Activated T-helper 1 cell treated with anti-CD3 and anti-CD28 coated beads, Interleukin-2, amount 50 U/mL, for 16 hours (primary cell): ENCODE measurements at regions not wholly inside any gene's neighbourhood (a gene's known extent, or its start where the extent isn't known, plus 50 kb on each side); places are given as distances from the start of the nearest gene placed in this dataset.
A peak's percentile ranks its signal among the peaks of the same experiment; 100 is the strongest.

Experiments used
- DNase-seq, 2 donors: peaks; one replicate each; pipeline ENCODE4 v3.0.0-alpha.2; 2020; ENCODE audit warnings: low read depth in 1 of 2, low spot score in 1 of 2

DNA sequence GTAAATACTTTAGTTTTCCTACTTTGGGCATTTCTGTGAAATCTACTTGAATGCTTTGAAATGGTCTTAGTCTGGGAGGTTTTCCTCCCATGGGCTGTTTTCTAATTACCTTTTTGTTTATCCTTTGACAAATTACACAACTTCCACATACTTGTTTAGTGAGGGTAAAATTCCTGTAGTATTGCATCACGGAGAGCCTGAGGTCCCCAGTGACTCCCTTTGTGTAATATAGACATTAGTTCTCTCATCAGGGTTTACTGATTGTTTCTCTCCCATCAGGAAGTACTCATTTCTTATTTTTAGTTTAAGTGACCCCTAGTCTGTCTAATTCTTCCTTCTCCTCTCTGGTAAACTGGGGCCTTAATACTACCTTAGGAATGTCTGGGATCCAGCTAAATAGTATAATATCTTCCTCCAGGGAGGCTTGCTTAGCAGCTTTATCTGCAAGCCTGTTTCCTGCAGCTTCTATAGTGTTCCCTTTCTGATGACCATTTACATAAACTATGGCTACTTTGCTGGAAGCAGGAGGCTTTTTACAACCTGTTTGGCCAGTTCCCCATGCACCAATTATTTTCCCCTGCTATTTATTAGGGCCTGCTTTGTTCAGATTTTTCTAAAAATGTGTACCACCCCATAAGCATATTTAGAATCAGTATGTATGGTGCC, 87.2 kb upstream of the XCR1 start:
- no peak for DNase-seq

GRCh38 chr3:46113608-46114007, 86.3 kb upstream of the XCR1 start:
- DNase-seq, result no peak

DNA sequence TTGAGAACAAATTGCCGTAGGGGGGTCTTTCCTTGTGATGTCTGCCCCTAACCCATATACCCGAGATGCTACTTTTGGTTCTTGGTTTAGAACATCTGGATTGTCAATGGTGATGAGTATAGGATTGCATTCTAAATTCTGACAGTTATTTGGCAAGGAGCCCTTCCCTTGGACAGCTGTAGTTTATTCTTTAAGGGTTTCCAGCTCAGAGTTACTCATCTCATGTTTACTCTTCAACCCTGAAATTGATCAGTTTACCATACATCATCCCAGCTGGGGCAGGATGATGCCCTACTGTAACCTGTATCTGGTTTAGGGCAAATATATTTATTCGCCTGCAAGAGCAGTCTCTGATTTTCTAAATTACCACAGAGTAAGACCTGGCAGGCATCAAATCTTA, 85.7 kb upstream of the XCR1 start:
- no peak for DNase-seq

DNA sequence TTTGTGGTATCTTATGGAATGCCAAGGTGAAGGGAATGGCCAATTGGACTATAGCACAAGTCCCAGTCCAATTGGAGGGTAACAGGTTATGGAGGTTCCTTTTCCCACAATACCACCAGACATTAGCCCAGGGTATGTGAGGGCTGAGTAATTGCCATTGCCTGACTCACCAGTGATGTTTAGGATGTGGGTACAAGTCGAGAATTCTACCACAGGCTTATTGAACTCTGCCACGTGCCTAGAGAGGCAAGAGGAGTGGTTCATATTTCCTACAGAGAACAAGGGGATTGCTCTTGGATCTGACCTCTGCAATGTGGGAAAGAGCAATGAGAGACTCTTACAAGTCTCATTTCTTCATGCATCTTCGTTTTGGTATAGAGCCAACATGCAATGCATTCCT, 85.0 kb upstream of the XCR1 start:
- no peak for DNase-seq

DNA sequence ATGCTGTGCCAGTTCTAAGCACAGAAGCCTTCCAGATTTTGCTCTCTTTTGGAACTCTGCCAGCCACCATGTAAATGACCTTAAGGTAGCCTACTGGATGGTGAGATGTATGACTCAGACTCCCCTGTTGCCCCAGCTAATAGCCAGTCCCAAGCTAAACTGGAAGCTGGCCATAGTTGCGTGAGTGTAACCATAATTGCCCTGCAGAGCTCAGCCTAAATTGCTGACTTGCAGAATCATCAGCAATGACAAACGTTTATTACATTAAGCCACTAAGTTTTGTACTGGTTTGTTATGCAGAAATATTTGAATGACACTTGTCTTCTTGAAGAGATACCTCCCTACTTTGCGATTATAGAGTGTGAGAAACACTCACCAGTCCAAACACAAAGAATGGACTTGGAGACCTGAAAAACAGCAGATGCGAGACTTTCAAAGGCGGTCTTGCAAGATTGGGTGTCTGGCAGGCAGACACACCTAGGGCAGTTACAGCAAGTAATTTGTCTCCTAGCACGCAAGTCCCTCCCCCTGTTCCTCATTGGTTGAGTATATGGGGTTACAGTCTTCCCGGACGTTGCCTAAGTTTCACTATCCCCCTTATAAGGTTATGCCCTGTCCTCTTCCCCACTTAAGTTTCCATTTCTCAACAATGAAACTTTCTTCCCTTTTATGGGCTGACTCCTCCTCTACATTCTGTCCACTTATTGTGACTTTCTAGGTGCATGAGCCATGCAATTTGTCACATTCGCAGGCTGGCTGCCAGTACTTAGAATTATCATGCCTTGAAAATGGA, 83.6 kb upstream of the XCR1 start:
- no peak for DNase-seq

DNA sequence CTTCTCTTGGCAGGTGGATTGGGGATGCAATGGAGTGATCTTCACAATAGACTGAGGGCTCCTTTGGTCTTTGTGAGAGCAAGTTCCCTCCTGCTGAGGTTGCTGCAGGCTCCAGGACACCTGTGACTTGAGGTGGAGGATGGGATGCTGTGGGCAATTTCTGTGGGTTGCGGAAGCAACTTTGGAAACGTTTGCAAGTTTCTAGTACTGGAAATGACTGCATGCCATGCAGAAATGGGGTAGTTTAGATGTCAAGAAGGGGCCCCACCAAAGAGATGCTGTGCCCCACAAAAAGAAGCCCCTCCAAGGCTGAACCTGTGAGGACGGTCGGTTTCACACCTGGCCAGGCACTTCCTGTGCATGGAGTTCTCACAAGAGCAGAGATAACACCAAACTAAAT, 80.4 kb upstream of the XCR1 start:
- no peak for DNase-seq

DNA sequence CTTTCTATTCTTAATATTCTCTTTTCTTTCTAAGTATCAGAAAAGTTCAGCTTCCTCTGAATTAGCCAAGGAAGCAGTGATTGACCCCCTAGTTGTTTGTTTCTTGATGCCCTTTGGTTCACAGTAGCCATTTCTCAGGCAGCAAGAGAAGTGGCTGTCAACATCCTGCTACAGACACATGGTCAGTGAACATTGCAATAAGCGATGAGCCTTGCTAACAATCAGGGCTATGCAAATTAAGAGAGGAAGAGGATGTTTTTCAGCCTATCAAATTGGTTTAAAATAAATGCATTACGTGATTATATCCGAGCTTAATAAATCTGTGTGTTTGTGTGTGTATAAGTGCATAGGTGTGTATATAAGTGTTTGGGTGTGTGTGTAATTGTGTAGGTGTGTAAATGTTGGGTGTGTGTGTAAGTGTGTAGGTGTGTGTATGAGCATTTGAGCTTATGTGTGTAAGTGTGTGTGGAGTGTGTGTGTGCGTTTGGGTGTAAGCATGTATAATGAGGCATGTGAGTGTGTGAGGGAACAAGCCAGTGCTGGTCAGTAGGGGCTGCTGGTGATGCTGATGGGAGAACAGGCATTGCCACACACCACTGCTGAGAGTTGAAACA, 78.1 kb upstream of the XCR1 start:
- DNase-seq, result no peak

GRCh38 chr3:46104706-46105105, 77.4 kb upstream of the XCR1 start:
- no peak for DNase-seq

DNA sequence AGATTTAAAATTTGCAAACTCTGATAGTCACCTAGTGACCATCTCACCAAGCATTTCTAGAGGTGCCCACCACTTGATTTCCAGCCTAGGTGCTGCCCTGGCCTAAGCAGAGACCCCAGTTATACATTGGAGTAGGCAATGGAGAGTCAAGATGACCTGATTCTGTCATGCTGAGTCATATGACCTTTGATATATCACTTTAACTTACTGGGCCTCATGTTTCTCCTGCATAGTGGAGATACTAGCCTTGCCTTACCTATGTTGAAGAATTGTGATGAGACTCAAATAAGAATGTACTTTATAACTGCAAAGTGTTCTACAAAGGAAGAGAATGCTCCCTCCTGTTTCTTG, 75.5 kb upstream of the XCR1 start:
- no peak for DNase-seq

- no peak for DNase-seq
These were observed 74.9 kb upstream of the XCR1 start for GRCh38 chr3:46102059-46102779.

DNA sequence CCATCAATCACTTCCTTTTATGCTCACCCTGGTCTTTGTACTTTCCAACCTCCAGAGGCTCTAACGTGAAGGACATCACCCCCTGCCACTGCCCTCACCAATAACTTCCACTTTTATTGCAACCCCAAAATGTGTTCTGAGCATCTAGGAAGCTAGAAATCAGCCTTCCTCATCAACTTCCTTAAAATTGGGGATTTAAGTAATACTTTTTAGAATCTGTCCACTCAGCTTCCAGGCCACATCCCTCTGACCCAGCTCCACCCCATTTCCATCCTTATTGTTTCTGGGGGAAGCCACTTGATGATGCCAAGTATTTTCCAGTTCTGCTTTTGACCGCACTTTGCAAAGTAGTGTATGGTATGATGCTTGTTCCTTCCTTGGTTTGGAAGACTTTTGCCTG, 73.5 kb upstream of the XCR1 start:
- no peak for DNase-seq

GRCh38 chr3:46098319-46098761, 71.1 kb upstream of the XCR1 start:
- no peak for DNase-seq

- peak in 1 of 2 donors; percentile 9 for DNase-seq
These were observed 70.5 kb upstream of the XCR1 start for GRCh38 chr3:46097691-46098241.

DNA sequence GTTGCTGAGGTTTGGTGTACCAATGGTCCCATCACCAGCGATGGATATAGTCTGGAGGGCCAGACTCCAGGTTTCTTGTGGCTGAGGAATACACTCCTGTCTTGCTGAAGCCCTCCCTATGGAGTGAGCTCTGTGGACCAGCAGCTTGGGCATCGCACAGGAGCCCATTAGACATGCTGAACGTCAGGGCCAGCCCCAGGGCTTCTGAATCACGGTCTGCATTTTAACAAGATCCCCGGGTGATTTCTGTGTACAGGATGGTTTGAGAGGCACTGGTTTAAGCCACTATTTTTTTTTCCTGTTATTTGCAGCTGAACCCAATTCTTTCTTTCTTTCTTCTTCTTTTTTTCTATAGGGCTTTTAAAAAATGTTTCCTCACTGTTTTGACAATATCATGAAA, 69.5 kb upstream of the XCR1 start:
- DNase-seq, result no peak

GRCh38 chr3:46096336-46096735, 69.1 kb upstream of the XCR1 start:
- no peak for DNase-seq

DNA sequence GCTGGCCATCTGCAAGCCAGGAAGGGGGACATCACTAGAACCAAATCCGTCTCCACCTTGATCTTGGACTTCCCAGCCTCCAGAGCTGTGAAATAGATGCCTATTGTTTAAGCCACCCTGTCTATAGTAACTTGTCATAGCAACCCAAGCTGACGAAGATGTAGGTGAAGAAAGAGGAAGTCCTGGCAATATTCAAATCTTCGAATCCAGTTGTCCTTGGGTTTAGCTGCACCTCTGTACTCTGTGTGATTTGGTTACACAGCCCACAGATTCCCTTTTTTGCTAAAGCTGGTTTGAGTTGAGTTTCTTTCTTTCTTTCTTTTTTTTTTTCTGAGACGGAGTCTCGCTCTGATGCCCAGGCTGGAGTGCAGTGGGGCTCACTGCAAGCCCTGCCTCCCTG, 68.0 kb upstream of the XCR1 start:
- DNase-seq, result no peak

GRCh38 chr3:46094506-46094905, 67.2 kb upstream of the XCR1 start:
- DNase-seq, result no peak

DNA sequence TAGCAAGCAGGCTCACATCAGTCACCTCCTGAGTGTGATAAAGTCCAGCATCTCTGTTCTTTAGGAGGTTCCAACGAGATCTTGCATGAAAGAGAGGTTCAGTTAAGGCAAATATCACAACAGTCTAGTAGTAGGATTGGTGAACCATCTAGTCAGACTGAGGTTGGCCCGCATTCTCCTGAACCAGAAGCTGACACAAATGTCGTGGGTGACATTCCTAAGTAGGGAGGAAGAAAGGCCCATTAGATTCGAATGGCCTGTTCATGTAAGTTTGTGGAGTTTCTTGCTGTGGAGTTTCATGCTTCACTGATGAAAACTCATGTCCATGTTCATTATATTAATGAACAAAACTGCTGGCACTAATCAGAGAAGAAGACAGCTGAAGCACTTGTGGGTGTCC, 66.7 kb upstream of the XCR1 start:
- no peak for DNase-seq

DNA sequence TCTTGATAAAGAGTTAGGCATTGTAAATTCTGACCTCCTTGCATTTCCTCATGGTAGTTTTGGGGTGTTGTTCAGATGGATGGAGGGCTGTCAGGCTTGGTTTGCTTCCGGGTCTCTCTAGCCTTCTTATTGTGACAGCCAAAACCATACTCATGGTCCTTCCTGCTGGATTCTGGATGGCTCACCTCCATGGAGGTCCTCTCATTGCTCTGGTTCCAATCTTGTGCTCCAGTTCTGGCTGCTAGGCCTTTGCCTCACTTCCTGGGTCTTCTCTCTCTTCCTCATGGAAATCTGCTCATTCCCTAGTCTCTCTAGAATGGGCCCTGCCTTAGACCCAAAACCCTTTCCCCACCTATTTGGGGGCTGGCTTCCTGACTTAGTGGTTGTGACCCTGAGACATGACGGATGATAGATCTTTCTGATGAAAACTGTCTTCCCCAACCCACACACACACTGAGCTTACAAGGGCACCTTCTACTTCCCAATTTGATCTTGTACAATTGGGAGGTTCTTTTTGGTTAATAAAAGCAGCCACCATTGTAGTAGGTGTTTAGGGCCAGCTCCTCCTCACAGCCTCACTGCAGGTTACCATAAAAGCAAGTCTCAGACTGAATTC, 66.2 kb upstream of the XCR1 start:
- no peak for DNase-seq

- no peak for DNase-seq
These were observed 65.4 kb upstream of the XCR1 start for GRCh38 chr3:46092702-46093080.
